Transverse colon (tissue), 4 donors: ENCODE measurements at regions not wholly inside any gene's neighbourhood (a gene's known extent, or its start where the extent isn't known, plus 50 kb on each side); places are given as distances from the start of the nearest gene placed in this dataset.

Source experiments
- DNase-seq: peaks from one replicate; pipeline ENCODE4 v3.0.0-alpha.2; 2019
- H3K27ac ChIP-seq, 4 donors: fragments of 200-600 bp; sonication (generic); 2 replicates each; pipeline ENCODE4 v1.5.1; 2016 to 2018; ENCODE audit warnings: inconsistent platforms in 4 of 4
- H3K27me3 ChIP-seq: fragments of 200-600 bp; sonication (generic); 2 replicates; pipeline ENCODE4 v1.5.1; 2017; ENCODE audit warnings: inconsistent platforms
- H3K36me3 ChIP-seq, 4 donors: fragments of 200-600 bp; sonication (generic); 2 replicates each; pipeline ENCODE4 v1.5.1; 2017 to 2019; ENCODE audit warnings: inconsistent platforms in 4 of 4
- H3K4me1 ChIP-seq, 4 donors: fragments of 200-600 bp; sonication (generic); 2 replicates each; pipeline ENCODE4 v1.5.1; 2017 to 2020; ENCODE audit warnings: inconsistent platforms in 4 of 4
- H3K4me3 ChIP-seq, 4 donors: fragments of 200-600 bp; sonication (generic); 1 replicate in 1 of 4; 2 replicates in 3 of 4; pipeline versions ENCODE4 v1.5.1 to v1.6.1; 2017 to 2019; ENCODE audit warnings: inconsistent platforms in 4 of 4
- H3K9me3 ChIP-seq, 2 donors: fragments of 200-600 bp; sonication (generic); 2 replicates each; pipeline ENCODE4 v1.5.1; 2017 to 2019; ENCODE audit warnings: inconsistent platforms in 2 of 2
- EP300 ChIP-seq: sonication (generic); formaldehyde crosslinking; IDR thresholded peaks from one replicate; pipeline ENCODE4 v1.6.1; 2017; ENCODE audit warnings: antibody characterized with exemption, low read depth
- POLR2A ChIP-seq: fragments of 450-650 bp; IDR thresholded peaks from one replicate; pipeline ENCODE4 v1.6.1; 2016; ENCODE audit warnings: antibody characterized with exemption, mild to moderate bottlenecking, moderate library complexity
- POLR2AphosphoS5 ChIP-seq, 3 donors: sonication (generic); formaldehyde crosslinking; IDR thresholded peaks; one replicate each; pipeline ENCODE4 v1.6.1; 2016; ENCODE audit warnings: antibody characterized with exemption in 3 of 3
- WGBS, 2 donors: methylation state at CpG; one replicate each; pipeline ENCODE4 v1.1.5; 2018; ENCODE audit warnings: low coverage in 1 of 2; 5-methylcytosine and 5-hydroxymethylcytosine counted together
- in situ Hi-C, 4 donors: fragments of 200-750 bp; cut with MboI; loops; one replicate each; pipeline versions ENCODE4 v1.15.0 to v1.15.1; 2017; ENCODE audit warnings: low sequenced_read_pairs in 3 of 4, low pct_ligation_motif_present in 1 of 4, low pct_unique_long_range_greater_than_20kb in 1 of 4
- intact Hi-C: fragments of 100-400 bp; cut with DNase I; formaldehyde crosslinking; loops from one replicate; pipeline ENCODE4 v1.15.1; 2023; ENCODE audit warnings: low total_unique reads
- TF ChIP-seq, protein P1 (sequence below), 5 experiments: fragments of 200-600 bp in 3 of 5; fragments of 450-650 bp in 2 of 5; sonication (generic) in 3 of 5; IDR thresholded peaks; 1 replicate in 2 of 5; 2 replicates in 3 of 5; pipeline ENCODE4 v1.5.1; 2016 to 2017; ENCODE audit warnings: antibody characterized with exemption in 5 of 5, inconsistent platforms in 3 of 5, mild to moderate bottlenecking in 2 of 5, moderate library complexity in 1 of 5

DNA sequence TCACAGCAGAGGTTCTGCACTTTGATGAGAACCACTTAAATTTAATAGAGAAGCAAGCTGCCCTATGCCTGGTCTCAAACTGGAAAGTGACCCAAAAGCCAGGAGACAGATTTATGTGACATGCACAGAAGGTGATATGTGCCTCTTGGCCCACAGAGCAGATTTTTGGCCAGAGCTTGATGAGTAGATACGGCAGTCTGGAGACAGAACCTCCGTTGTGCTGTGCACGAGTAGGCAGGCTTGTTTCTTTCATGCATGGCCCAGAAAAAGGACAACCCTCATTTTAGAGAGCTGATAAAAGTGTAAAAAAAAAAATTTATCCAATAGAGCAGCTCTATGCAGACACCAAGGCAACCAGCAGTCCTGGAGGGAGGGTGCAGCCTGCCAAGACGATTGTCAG lies 423.1 kb downstream of the CNTN6 start:
- DNase-seq: no peak
- 20 to 73% methylated on average over 1 to 4 of the region's 4 CpGs for WGBS, 2 donors
- H3K27me3 ChIP-seq: no peaks in the 10 kb centered on the region
- H3K36me3 ChIP-seq: no peaks in the 10 kb centered on the region
- H3K9me3 ChIP-seq: no peaks in the 10 kb centered on the region
- TF ChIP-seq POLR2AphosphoS5 (IDR thresholded peaks at IDR 0.05) (no peak), POLR2A (no peak), EP300 (no peak)
- TF ChIP-seq, protein P1, sequence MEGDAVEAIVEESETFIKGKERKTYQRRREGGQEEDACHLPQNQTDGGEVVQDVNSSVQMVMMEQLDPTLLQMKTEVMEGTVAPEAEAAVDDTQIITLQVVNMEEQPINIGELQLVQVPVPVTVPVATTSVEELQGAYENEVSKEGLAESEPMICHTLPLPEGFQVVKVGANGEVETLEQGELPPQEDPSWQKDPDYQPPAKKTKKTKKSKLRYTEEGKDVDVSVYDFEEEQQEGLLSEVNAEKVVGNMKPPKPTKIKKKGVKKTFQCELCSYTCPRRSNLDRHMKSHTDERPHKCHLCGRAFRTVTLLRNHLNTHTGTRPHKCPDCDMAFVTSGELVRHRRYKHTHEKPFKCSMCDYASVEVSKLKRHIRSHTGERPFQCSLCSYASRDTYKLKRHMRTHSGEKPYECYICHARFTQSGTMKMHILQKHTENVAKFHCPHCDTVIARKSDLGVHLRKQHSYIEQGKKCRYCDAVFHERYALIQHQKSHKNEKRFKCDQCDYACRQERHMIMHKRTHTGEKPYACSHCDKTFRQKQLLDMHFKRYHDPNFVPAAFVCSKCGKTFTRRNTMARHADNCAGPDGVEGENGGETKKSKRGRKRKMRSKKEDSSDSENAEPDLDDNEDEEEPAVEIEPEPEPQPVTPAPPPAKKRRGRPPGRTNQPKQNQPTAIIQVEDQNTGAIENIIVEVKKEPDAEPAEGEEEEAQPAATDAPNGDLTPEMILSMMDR (IDR thresholded peaks at IDR 0.05): no peak
- intact Hi-C loops: no loop called here
- H3K4me3 ChIP-seq: no peak overlapping the region
- in situ Hi-C loops: no loop called here
- no peaks in the 10 kb centered on the region for H3K4me1 ChIP-seq
- no peak overlapping the region for H3K27ac ChIP-seq

GRCh38 chr3:1527786-1528185 lies 435.0 kb downstream of the CNTN6 start:
- in situ Hi-C loops: no loop called here
- Histone ChIP-seq H3K27ac (no peak overlapping the region), H3K4me1 (no peaks in the 10 kb centered on the region), H3K9me3 (no peaks in the 10 kb centered on the region), H3K4me3 (no peak overlapping the region), H3K27me3 (no peaks in the 10 kb centered on the region), H3K36me3 (no peaks in the 10 kb centered on the region)
- intact Hi-C loops: no loop called here
- DNase-seq: no peak
- WGBS, 2 donors: 80 to 84% methylated on average over 4 of the region's 4 CpGs
- TF ChIP-seq EP300 (no peak), POLR2AphosphoS5 (IDR thresholded peaks at IDR 0.05) (no peak), POLR2A (no peak)
- TF ChIP-seq, protein P1 (IDR thresholded peaks at IDR 0.05): no peak

DNA sequence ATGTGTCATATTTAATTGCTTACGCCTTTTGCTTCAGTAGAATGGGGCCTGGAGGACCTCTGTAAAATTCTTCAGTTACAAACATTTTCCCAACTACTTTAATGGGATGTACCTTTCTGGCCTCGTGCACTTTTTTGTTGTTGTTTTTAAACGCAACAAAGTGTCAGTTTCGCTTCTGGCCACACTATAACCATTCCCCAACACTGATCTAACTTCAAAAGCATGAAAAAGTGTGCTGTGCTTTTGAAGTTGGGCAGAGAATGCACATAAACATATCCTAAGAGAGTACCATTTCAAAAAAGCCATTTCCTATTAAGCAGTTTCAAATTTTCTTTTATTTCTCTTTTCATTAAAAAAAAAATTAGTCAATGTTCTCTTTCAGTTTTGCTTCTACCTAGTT lies 435.8 kb downstream of the CNTN6 start:
- H3K27ac ChIP-seq: no peak overlapping the region
- H3K4me1 ChIP-seq: no peaks in the 10 kb centered on the region
- H3K4me3 ChIP-seq: no peak overlapping the region
- intact Hi-C loops (no loop called here), in situ Hi-C loops (no loop called here)
- no peaks in the 10 kb centered on the region for H3K27me3 ChIP-seq
- no peak for TF ChIP-seq POLR2A
- no peak for TF ChIP-seq EP300
- TF ChIP-seq POLR2AphosphoS5 (IDR thresholded peaks at IDR 0.05): no peak
- TF ChIP-seq, protein P1 (IDR thresholded peaks at IDR 0.05): no peak
- no peak for DNase-seq
- H3K9me3 ChIP-seq: no peaks in the 10 kb centered on the region
- 68 to 79% methylated on average over 3 to 4 of the region's 4 CpGs for WGBS, 2 donors
- no peaks in the 10 kb centered on the region for H3K36me3 ChIP-seq

GRCh38 chr3:1529676-1530075 lies 436.9 kb downstream of the CNTN6 start:
- Histone ChIP-seq H3K27ac (no peak overlapping the region), H3K36me3 (no peaks in the 10 kb centered on the region), H3K4me3 (no peak overlapping the region), H3K9me3 (no peaks in the 10 kb centered on the region), H3K27me3 (no peaks in the 10 kb centered on the region), H3K4me1 (no peaks in the 10 kb centered on the region)
- WGBS, 2 donors: 60 to 63% methylated on average over 4 of the region's 4 CpGs
- intact Hi-C loops: no loop called here
- in situ Hi-C loops: no loop called here
- TF ChIP-seq EP300 (no peak), POLR2AphosphoS5 (IDR thresholded peaks at IDR 0.05) (no peak)
- TF ChIP-seq, protein P1 (IDR thresholded peaks at IDR 0.05): no peak
- DNase-seq: no peak
